ENCODE measurements at regions not wholly inside any gene's neighbourhood (a gene's known extent, or its start where the extent isn't known, plus 50 kb on each side); places are given as distances from the start of the nearest gene placed in this dataset.

DNA sequence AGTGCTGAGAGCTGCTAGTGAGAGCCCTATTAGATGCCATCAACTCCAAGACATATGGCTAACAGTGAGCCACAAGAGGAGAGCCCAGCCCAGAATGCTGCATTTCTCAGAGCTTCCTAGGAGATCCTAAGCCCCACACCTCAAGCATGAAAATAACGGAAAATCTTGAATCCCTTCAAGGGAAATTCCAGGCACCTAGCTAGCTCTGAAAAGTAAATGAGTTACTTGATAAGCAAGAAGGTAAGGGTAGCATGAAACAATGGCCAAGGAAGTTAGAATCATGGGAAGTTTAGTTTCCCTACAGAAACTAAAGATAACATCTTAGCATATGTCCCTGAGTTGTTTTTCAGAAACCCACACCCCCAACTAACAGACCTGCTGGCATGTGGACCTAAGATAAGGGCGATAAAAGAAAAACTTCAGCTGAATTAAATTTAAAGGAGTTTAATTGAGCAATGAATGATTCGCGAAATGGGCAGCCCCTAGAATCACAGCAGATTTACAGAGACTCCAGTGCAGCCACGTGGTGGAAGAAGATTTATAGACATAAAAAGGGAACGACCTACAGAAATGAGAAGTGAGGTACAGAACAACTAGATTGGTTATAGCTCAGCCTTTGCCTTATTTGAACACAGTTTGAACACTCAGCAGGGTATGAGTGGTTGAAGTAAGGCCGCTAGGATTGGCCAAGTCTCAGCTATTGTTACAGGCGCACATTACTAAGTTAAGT lies 301.3 kb upstream of the DACH1 start:
- Histone ChIP-seq H3K4me1 (no peaks in the 10 kb centered on the region), H3K4me2 (no peak overlapping the region), H3K9me3 (ENCODE audit: low read depth) (no peaks in the 10 kb centered on the region), H3K4me3 (no peak overlapping the region), H4K20me1 (ENCODE audit: low read depth) (no peaks in the 10 kb centered on the region), H3K27me3 (no peaks in the 10 kb centered on the region), H3K9ac (no peak overlapping the region), H3K79me2 (ENCODE audit: low read depth) (no peaks in the 10 kb centered on the region), H3F3A (ENCODE audit: low read depth) (no peaks in the 10 kb centered on the region), H3K27ac (no peak overlapping the region), H3K36me3 (no peaks in the 10 kb centered on the region), H2AFZ (replicated peaks) (peak overlapping the region; percentile 21)
- TF ChIP-seq, protein P1, sequence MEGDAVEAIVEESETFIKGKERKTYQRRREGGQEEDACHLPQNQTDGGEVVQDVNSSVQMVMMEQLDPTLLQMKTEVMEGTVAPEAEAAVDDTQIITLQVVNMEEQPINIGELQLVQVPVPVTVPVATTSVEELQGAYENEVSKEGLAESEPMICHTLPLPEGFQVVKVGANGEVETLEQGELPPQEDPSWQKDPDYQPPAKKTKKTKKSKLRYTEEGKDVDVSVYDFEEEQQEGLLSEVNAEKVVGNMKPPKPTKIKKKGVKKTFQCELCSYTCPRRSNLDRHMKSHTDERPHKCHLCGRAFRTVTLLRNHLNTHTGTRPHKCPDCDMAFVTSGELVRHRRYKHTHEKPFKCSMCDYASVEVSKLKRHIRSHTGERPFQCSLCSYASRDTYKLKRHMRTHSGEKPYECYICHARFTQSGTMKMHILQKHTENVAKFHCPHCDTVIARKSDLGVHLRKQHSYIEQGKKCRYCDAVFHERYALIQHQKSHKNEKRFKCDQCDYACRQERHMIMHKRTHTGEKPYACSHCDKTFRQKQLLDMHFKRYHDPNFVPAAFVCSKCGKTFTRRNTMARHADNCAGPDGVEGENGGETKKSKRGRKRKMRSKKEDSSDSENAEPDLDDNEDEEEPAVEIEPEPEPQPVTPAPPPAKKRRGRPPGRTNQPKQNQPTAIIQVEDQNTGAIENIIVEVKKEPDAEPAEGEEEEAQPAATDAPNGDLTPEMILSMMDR (IDR thresholded peaks at IDR 0.05) = no peak
- TF ChIP-seq EZH2 (IDR thresholded peaks at IDR 0.05) (no peak), EZH2phosphoT487 (IDR thresholded peaks at IDR 0.05) (no peak)
- Mint-ChIP-seq H3K27me3 (ENCODE audit: insufficient read depth, low read depth) (no peaks in the 10 kb centered on the region), H3K36me3 (no peaks in the 10 kb centered on the region), H3K27ac (no peak overlapping the region), H3K4me3 (no peak overlapping the region), H3K9me3 (no peaks in the 10 kb centered on the region), H3K4me1 (no peaks in the 10 kb centered on the region)
- DNase-seq (ENCODE audit: low spot score) = no peak

DNA sequence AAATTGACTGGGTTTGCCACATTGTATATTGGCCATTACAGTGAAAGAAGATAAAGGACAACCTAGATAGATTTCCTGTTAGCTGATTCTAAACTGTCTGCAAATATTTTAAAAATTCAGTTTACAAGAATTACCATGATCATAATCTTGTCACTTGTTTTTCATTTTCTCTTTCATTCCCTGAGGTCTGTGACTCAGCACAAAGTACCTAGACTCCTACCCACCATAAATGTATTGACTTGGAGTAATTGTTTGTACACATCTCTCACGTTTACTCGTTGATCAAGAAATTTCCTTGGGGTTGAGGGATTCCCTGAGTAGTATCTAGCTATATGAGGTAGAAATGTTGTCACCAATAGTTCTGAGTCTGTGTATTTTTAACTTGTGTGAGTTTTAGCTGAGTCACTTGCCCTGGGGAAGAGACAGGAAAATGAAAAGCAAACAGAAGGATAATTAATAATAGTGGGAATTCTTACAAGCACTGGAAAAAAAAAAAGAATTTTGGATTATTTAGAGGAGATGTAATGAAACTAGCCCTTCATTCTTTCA lies 299.2 kb upstream of the DACH1 start:
- Mint-ChIP-seq H3K9me3 (no peaks in the 10 kb centered on the region), H3K4me1 (no peaks in the 10 kb centered on the region), H3K36me3 (no peaks in the 10 kb centered on the region), H3K27ac (no peak overlapping the region), H3K4me3 (no peak overlapping the region), H3K27me3 (ENCODE audit: insufficient read depth, low read depth) (no peaks in the 10 kb centered on the region)
- Histone ChIP-seq H3K4me1 (no peaks in the 10 kb centered on the region), H3K27me3 (no peaks in the 10 kb centered on the region), H3K79me2 (ENCODE audit: low read depth) (no peaks in the 10 kb centered on the region), H3K27ac (no peak overlapping the region), H3K36me3 (no peaks in the 10 kb centered on the region), H3K9ac (no peak overlapping the region), H3K4me2 (no peak overlapping the region), H3F3A (ENCODE audit: low read depth) (no peaks in the 10 kb centered on the region), H3K4me3 (no peak overlapping the region), H3K9me3 (ENCODE audit: low read depth) (no peaks in the 10 kb centered on the region), H4K20me1 (ENCODE audit: low read depth) (no peaks in the 10 kb centered on the region), H2AFZ (replicated peaks) (no peak overlapping the region)
- DNase-seq (ENCODE audit: low spot score) = no peak
- TF ChIP-seq, protein P1 (IDR thresholded peaks at IDR 0.05) = no peak
- TF ChIP-seq EZH2phosphoT487 (IDR thresholded peaks at IDR 0.05) (no peak), EZH2 (IDR thresholded peaks at IDR 0.05) (no peak)

DNA sequence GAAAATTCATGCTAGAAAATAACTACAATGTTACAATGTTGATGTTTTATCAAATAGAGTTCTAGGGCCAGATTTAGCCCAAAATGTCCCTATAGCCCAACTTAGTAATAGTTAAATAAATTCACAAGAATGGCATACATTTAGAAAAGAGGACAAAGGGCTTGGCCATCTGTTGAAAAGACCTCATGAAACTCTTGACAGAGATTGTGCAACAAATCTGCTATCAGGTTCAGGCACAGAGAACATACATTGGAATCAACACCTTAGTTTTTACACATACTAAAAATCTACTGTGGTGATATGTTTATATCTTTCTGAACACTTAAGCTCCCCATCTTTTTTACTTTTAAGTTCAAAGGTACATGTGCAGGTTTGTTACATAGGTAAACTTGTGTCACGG lies 298.3 kb upstream of the DACH1 start:
- Mint-ChIP-seq H3K27me3 (ENCODE audit: insufficient read depth, low read depth) (no peaks in the 10 kb centered on the region), H3K4me1 (no peaks in the 10 kb centered on the region), H3K27ac (no peak overlapping the region), H3K4me3 (no peak overlapping the region), H3K9me3 (no peaks in the 10 kb centered on the region), H3K36me3 (no peaks in the 10 kb centered on the region)
- Histone ChIP-seq H3K4me2 (no peak overlapping the region), H3K36me3 (no peaks in the 10 kb centered on the region), H4K20me1 (ENCODE audit: low read depth) (no peaks in the 10 kb centered on the region), H3K4me1 (no peaks in the 10 kb centered on the region), H3K9me3 (ENCODE audit: low read depth) (no peaks in the 10 kb centered on the region), H3K4me3 (no peak overlapping the region), H3F3A (ENCODE audit: low read depth) (no peaks in the 10 kb centered on the region), H3K9ac (no peak overlapping the region), H3K27ac (no peak overlapping the region), H3K27me3 (no peaks in the 10 kb centered on the region), H2AFZ (replicated peaks) (no peak overlapping the region), H3K79me2 (ENCODE audit: low read depth) (no peaks in the 10 kb centered on the region)
- no peak for DNase-seq (ENCODE audit: low spot score)
- TF ChIP-seq EZH2 (IDR thresholded peaks at IDR 0.05) = no peak
- no peak for TF ChIP-seq EZH2phosphoT487 (IDR thresholded peaks at IDR 0.05)
- TF ChIP-seq, protein P1 (IDR thresholded peaks at IDR 0.05) = no peak
